ENCODE measurements at regions not wholly inside any gene's neighbourhood (a gene's known extent, or its start where the extent isn't known, plus 50 kb on each side); places are given as distances from the start of the nearest gene placed in this dataset.

- Histone ChIP-seq H3K27me3 (replicated peaks in 1 of 7) (no peaks in the 10 kb centered on the region), H3K4me3 (no peak overlapping the region), H3K4me1 (peaks cover 0 to 9% (median 5%) of the 10 kb centered on the region in 6 donors), H3K27ac (no peak overlapping the region), H3K9me3 (no peaks in the 10 kb centered on the region), H3K36me3 (no peaks in the 10 kb centered on the region)
- WGBS, 5 donors = 80 to 96% (median 94%) methylated on average over 1 of the region's 1 CpG
- intact Hi-C loops (cut with DNase I; ENCODE audit: low total_unique reads) = no loop called here
- DNase-seq = no peak
- TF ChIP-seq POLR2AphosphoS5 (IDR thresholded peaks at IDR 0.05) (no peak), CTCF (IDR thresholded peaks at IDR 0.05 in 8 of 11, conservative IDR thresholded peaks at IDR 0.05 in 3 of 11) (no peak), POLR2A (IDR thresholded peaks at IDR 0.05) (no peak)
Observed at GRCh38 chr1:87686671-87687070, 358.0 kb downstream of the LMO4 start.

GRCh38 chr1:87688136-87688535, 359.5 kb downstream of the LMO4 start:
- Histone ChIP-seq H3K4me3 (no peak overlapping the region), H3K27me3 (replicated peaks in 1 of 7) (no peaks in the 10 kb centered on the region), H3K4me1 (peaks cover 0 to 9% (median 4%) of the 10 kb centered on the region in 6 donors), H3K36me3 (no peaks in the 10 kb centered on the region), H3K27ac (no peak overlapping the region), H3K9me3 (no peaks in the 10 kb centered on the region)
- 92 to 99% (median 95%) methylated on average over 5 of the region's 5 CpGs for WGBS, 5 donors
- DNase-seq = no peak
- TF ChIP-seq POLR2A (IDR thresholded peaks at IDR 0.05) (no peak), CTCF (IDR thresholded peaks at IDR 0.05 in 8 of 11, conservative IDR thresholded peaks at IDR 0.05 in 3 of 11) (no peak), POLR2AphosphoS5 (IDR thresholded peaks at IDR 0.05) (no peak)
- intact Hi-C loops (cut with DNase I; ENCODE audit: low total_unique reads) = no loop called here

GRCh38 chr1:87689487-87689886, 360.8 kb downstream of the LMO4 start:
- Histone ChIP-seq H3K27me3 (replicated peaks in 1 of 7) (no peaks in the 10 kb centered on the region), H3K27ac (no peak overlapping the region)
- no peak for DNase-seq

GRCh38 chr1:87696483-87696882, 367.8 kb downstream of the LMO4 start:
- peaks cover 0 to 22% (median 11%) of the 10 kb centered on the region in 8 donors for H3K9me3 ChIP-seq
- no peak overlapping the region for H3K27ac ChIP-seq
- H3K4me3 ChIP-seq = no peak overlapping the region
- TF ChIP-seq CTCF (IDR thresholded peaks at IDR 0.05 in 8 of 11, conservative IDR thresholded peaks at IDR 0.05 in 3 of 11) = no peak
- DNase-seq = no peak
- H3K4me1 ChIP-seq = no peaks in the 10 kb centered on the region
- H3K36me3 ChIP-seq = no peaks in the 10 kb centered on the region
- WGBS, 5 donors = 67 to 83% (median 68%) methylated on average over 2 of the region's 2 CpGs
- no peaks in the 10 kb centered on the region for H3K27me3 ChIP-seq (replicated peaks in 1 of 7)
- intact Hi-C loops (cut with DNase I; ENCODE audit: low total_unique reads) = no loop called here

More at GRCh38 chr1:87689487-87689886, 360.8 kb downstream of the LMO4 start:
- Histone ChIP-seq H3K36me3 (no peaks in the 10 kb centered on the region), H3K4me1 (peaks cover 0 to 9% (median 0%) of the 10 kb centered on the region in 6 donors), H3K9me3 (no peaks in the 10 kb centered on the region), H3K4me3 (no peak overlapping the region)
- TF ChIP-seq POLR2AphosphoS5 (IDR thresholded peaks at IDR 0.05) = no peak
- TF ChIP-seq CTCF (IDR thresholded peaks at IDR 0.05 in 8 of 11, conservative IDR thresholded peaks at IDR 0.05 in 3 of 11) = no peak
- no peak for TF ChIP-seq POLR2A (IDR thresholded peaks at IDR 0.05)
- intact Hi-C loops (cut with DNase I; ENCODE audit: low total_unique reads) = no loop called here
